Activated naive CD8-positive, alpha-beta T cell treated with anti-CD3 and anti-CD28 coated beads for 36 hours (primary cell): ENCODE measurements at regions not wholly inside any gene's neighbourhood (a gene's known extent, or its start where the extent isn't known, plus 50 kb on each side); places are given as distances from the start of the nearest gene placed in this dataset.

Experiments
- DNase-seq: peaks from one replicate; pipeline ENCODE4 v3.0.0; 2021
- H3K27ac Mint-ChIP-seq: one replicate; pipeline ENCODE4 v1.8.0; 2022; ENCODE audit warnings: mild to moderate bottlenecking, moderate library complexity, mixed read lengths
- H3K27me3 Mint-ChIP-seq: one replicate; pipeline ENCODE4 v1.8.0; 2022; ENCODE audit warnings: mild to moderate bottlenecking, mixed read lengths
- H3K36me3 Mint-ChIP-seq: one replicate; pipeline ENCODE4 v1.8.0; 2021; ENCODE audit warnings: mild to moderate bottlenecking, mixed read lengths
- H3K4me1 Mint-ChIP-seq: one replicate; pipeline ENCODE4 v1.8.0; 2021; ENCODE audit warnings: mixed read lengths
- H3K4me3 Mint-ChIP-seq: one replicate; pipeline ENCODE4 v1.8.0; 2022; ENCODE audit warnings: mild to moderate bottlenecking, moderate library complexity, mixed read lengths
- H3K9me3 Mint-ChIP-seq: one replicate; pipeline ENCODE4 v1.8.0; 2022; ENCODE audit warnings: mixed read lengths

DNA sequence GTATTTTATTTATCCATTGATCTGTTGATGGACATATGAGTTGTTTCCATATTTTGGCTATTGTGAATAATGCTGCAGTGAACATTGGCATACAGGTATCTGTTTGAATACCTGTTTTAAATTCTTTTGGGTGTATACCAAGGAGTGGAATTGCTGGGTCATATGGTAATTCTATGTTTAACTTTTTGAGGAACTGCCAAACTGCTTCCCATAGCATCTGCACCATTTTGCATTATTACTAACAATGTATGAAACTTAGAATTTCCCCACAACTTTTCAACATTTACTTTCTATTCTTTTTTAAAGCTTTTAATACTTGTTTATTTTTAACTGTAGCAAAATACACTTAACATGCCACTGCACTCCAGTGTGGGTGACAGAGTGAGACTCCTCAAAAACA is 57.0 kb upstream of the MSN start:
- Mint-ChIP-seq H3K4me1 (peaks cover 42% of the 10 kb centered on the region), H3K27ac (no peak overlapping the region), H3K9me3 (no peaks in the 10 kb centered on the region), H3K27me3 (no peaks in the 10 kb centered on the region), H3K36me3 (peaks cover 5% of the 10 kb centered on the region), H3K4me3 (no peak overlapping the region)
- DNase-seq: no peak

DNA sequence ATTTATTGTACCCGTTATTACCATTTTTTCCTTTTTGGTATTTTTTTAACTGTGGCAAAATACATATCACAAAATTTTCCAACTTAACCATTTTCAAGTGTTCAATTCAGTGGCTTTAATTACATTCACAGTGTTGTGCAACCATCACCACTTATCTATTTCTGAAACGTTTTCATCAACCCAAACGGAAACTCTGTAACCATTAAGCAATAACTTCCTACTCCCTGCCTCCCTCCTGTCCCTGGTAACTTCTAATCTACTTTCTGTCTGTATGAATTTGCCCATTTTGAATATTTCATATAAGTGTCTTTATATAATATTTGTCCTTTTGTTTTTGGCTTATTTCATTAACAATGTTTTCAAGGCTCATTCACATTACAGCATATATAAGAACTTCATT is 57.4 kb upstream of the MSN start:
- Mint-ChIP-seq H3K27me3 (no peaks in the 10 kb centered on the region), H3K36me3 (peaks cover 7% of the 10 kb centered on the region), H3K27ac (peak overlapping the region; percentile 70), H3K4me3 (no peak overlapping the region), H3K9me3 (peaks cover 2% of the 10 kb centered on the region), H3K4me1 (peaks cover 43% of the 10 kb centered on the region)
- DNase-seq: no peak

DNA sequence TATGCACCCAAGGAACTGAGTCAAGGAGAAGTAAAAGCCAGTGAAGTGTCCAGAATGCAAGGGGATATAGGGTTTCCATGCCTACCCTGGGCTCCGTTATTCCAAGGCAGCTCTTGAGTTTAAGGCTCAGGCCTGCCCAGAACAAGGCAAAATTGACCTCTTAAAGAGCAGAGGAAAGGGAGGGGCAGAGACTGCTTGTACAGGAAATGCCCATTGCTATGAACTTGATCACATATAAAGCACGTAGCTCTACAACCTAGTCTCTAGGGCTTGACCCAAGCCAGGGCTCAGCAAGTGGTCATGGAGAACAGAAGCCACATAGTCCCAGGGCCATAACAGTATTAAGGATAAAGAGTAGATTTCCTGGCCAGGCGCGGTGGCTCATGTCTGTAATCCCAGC is 58.2 kb upstream of the MSN start:
- Mint-ChIP-seq H3K27ac (peak overlapping the region; percentile 72), H3K36me3 (peaks cover 10% of the 10 kb centered on the region)

DNA sequence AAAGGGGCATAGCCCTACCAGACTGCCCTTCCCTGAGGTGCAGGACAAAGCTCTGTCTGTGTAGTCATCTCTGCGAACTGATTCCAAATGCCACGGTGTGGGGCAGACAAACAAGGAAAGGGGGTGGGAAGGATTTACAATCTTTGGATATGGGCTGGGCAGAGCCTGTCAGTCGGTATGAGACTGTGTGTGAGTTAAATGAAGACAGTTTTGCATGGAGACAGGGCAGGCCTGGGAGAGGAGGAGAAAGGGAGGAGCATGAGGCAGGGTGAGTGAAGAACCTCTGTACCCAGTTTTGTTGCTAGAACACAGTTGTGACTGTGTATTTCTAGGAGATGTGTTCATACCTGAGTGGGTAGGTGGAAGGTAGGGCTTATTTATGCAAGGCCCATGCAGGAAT is 59.4 kb upstream of the MSN start:
- H3K36me3 Mint-ChIP-seq: peaks cover 10% of the 10 kb centered on the region
- no peak overlapping the region for H3K4me3 Mint-ChIP-seq
- H3K9me3 Mint-ChIP-seq: peaks cover 5% of the 10 kb centered on the region
- H3K27ac Mint-ChIP-seq: peak overlapping the region; percentile 10
- no peaks in the 10 kb centered on the region for H3K27me3 Mint-ChIP-seq
- H3K4me1 Mint-ChIP-seq: peaks cover 39% of the 10 kb centered on the region
- no peak for DNase-seq

More for the DNA sequence above, 58.2 kb upstream of the MSN start:
- Mint-ChIP-seq H3K4me1 (peaks cover 43% of the 10 kb centered on the region), H3K9me3 (peaks cover 5% of the 10 kb centered on the region), H3K27me3 (no peaks in the 10 kb centered on the region), H3K4me3 (no peak overlapping the region)
- no peak for DNase-seq

DNA sequence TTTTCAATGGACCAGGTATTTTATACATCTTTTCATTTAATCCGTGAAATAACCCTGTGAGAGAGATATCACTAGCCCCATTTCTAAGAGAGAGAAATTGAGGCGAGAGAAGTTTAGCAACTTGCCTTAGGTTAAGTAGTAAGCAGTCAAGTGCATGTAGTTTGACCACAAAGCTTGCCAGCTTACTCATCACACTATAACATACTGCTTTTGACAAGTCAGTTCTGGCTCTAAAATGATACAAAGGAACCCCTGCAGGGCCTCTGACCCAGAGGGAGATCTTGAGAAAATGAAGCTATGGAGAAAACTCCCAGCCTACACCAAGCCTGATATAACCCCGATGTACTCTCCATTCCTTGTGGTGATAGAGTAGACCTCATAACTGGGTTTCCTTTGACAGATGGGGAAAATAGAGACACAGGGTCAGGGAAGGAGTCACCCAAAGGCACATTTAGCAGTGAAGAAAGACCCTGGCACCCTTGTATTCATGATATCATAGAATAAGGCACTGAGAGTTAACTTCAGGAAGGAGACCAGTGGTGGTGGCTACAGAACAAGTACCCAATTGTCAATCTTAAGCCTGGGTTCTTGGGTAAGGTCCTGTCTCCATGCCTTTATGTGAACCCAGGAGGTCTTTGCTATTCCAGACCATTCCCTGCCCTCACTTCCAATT is 60.2 kb upstream of the MSN start:
- Mint-ChIP-seq H3K9me3 (peaks cover 5% of the 10 kb centered on the region), H3K4me1 (peaks cover 44% of the 10 kb centered on the region), H3K36me3 (peaks cover 10% of the 10 kb centered on the region), H3K27me3 (no peaks in the 10 kb centered on the region), H3K4me3 (no peak overlapping the region), H3K27ac (peak overlapping the region; percentile 77)
- DNase-seq: peak; percentile 3

GRCh38 chrX:65602221-65602560 is 65.3 kb upstream of the MSN start:
- Mint-ChIP-seq H3K4me1 (peaks cover 52% of the 10 kb centered on the region), H3K27ac (peak overlapping the region; percentile 93), H3K27me3 (no peaks in the 10 kb centered on the region), H3K9me3 (peaks cover 5% of the 10 kb centered on the region), H3K36me3 (peaks cover 7% of the 10 kb centered on the region), H3K4me3 (no peak overlapping the region)
- no peak for DNase-seq

DNA sequence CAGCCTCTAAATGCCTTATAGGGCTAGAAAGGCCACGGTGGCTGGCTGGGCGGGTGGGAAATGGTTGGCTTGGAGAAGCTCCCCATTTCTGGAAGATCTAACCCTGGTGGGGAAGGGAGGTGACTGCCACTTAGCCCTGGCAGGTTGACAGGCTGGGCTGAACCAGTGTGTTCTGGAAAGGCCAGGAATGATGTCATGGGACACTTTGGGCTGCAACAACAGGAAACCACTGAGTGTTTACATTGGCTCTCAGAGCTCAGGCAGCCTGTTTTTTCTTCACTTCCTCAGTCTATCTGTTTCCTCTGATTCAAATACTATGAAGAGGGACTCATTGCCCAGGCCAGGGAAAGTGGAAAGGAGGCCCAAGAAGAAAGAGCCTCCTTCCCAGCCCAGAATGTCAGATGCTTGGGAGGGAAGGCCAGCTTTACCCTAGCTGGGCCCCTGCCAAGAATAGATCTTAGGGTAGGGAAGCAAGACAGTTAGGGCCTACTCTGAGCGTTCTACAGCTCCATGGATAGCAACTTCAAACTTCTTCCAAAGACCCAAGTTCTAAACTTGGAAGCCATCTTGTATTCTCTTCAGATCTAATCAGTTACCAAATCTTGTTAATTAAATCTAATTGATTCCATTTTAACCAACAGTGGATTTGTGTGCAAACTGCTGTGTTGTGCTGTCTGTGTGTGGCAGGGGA is 65.8 kb upstream of the MSN start:
- Mint-ChIP-seq H3K27ac (peak overlapping the region; percentile 93), H3K36me3 (peaks cover 7% of the 10 kb centered on the region), H3K9me3 (peaks cover 5% of the 10 kb centered on the region), H3K4me1 (peaks cover 50% of the 10 kb centered on the region), H3K27me3 (no peaks in the 10 kb centered on the region), H3K4me3 (no peak overlapping the region)
- peak; percentile 41 for DNase-seq

DNA sequence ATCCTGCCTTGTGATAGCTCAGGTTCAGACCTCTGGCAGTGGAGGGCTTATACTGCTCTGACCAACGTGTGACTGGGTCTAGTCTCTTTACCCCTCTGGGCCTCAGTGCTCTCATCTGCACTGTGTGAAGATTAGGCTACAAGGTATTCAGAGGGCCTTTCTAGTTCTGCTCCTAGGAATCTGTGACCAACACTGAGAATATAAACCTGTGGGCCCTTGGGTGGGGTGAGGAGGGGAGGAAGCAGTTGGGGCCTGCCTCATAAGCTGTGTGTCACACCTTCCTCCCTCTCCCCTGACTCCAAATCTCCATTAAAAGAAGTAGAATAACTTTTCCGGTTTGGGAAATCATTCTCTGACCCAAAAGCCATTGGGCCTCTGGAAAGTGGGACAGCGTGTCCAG is 66.3 kb upstream of the MSN start:
- peaks cover 53% of the 10 kb centered on the region for H3K4me1 Mint-ChIP-seq
- peaks cover 5% of the 10 kb centered on the region for H3K9me3 Mint-ChIP-seq
- no peaks in the 10 kb centered on the region for H3K27me3 Mint-ChIP-seq
- H3K36me3 Mint-ChIP-seq: peaks cover 7% of the 10 kb centered on the region
- peak overlapping the region; percentile 37 for H3K4me3 Mint-ChIP-seq
- peak overlapping the region; percentile 93 for H3K27ac Mint-ChIP-seq
- DNase-seq: peak; percentile 10

GRCh38 chrX:65600106-65600505 is 65.5 kb upstream of the LAS1L start:
- Mint-ChIP-seq H3K4me1 (peaks cover 55% of the 10 kb centered on the region), H3K36me3 (peaks cover 3% of the 10 kb centered on the region), H3K4me3 (peak overlapping the region; percentile 52), H3K27me3 (no peaks in the 10 kb centered on the region), H3K9me3 (peaks cover 3% of the 10 kb centered on the region), H3K27ac (peak overlapping the region; percentile 79)
- no peak for DNase-seq

DNA sequence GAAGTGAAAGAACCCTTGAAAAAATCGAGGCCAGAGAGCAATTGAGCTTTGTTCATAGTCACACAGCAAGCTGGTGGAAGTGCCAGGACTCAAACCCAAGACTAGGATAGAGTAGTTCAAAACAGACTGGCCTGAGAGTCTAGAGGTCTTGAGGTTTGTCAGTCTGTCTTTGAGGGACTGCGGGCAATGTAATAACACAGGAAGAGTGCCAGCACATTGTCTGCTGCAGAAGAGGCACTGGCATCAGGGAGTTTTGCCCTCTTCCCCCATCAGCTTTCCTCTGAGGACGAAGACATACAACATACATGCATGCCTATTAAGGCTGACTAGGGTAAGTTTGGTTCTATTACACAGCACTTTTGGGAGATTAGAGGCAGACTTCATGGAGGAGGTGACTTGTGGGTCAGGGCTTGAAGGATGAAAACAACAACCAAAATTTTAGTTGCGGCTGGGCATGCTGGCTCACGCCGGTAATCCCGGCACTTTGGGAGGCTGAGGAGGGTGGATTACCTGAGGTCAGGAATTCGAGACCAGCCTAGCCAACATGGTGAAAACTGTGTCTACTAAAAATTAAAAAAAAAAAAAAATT is 64.1 kb upstream of the LAS1L start:
- H3K9me3 Mint-ChIP-seq: no peaks in the 10 kb centered on the region
- no peaks in the 10 kb centered on the region for H3K36me3 Mint-ChIP-seq
- H3K4me3 Mint-ChIP-seq: peak overlapping the region; percentile 79
- no peaks in the 10 kb centered on the region for H3K27me3 Mint-ChIP-seq
- peak overlapping the region; percentile 94 for H3K27ac Mint-ChIP-seq
- DNase-seq: no peak
- H3K4me1 Mint-ChIP-seq: peaks cover 65% of the 10 kb centered on the region

GRCh38 chrX:65596270-65597034 is 61.9 kb upstream of the LAS1L start:
- H3K9me3 Mint-ChIP-seq: no peaks in the 10 kb centered on the region
- peak overlapping the region; percentile 61 for H3K4me3 Mint-ChIP-seq
- H3K36me3 Mint-ChIP-seq: no peaks in the 10 kb centered on the region
- H3K4me1 Mint-ChIP-seq: peaks cover 52% of the 10 kb centered on the region
- DNase-seq: peak; percentile 51
- H3K27me3 Mint-ChIP-seq: no peaks in the 10 kb centered on the region
- H3K27ac Mint-ChIP-seq: peak overlapping the region; percentile 91

DNA sequence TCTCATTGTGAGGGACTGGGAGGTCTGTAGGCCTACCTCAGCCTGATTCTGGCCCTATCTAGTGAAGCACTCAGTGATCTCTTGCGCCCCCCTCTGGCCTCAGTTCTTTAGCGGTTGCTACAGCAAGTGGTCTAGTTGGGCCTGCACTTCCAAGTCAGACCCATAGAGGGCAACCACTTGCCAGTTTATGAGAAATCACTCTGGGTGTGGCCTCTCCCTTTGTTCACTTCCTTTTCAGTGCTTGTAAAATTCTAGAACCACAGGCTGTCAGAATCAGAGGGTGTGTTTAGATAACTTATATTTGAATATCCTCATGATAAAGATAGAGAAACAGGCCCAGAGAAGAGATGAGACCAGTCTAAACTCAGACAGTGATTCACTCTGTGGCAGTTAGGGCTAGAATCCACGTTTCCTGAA is 60.9 kb upstream of the LAS1L start:
- Mint-ChIP-seq H3K4me3 (peak overlapping the region; percentile 61), H3K27ac (peak overlapping the region; percentile 91), H3K9me3 (no peaks in the 10 kb centered on the region), H3K36me3 (no peaks in the 10 kb centered on the region), H3K4me1 (peaks cover 43% of the 10 kb centered on the region), H3K27me3 (no peaks in the 10 kb centered on the region)
- DNase-seq: peak; percentile 85

DNA sequence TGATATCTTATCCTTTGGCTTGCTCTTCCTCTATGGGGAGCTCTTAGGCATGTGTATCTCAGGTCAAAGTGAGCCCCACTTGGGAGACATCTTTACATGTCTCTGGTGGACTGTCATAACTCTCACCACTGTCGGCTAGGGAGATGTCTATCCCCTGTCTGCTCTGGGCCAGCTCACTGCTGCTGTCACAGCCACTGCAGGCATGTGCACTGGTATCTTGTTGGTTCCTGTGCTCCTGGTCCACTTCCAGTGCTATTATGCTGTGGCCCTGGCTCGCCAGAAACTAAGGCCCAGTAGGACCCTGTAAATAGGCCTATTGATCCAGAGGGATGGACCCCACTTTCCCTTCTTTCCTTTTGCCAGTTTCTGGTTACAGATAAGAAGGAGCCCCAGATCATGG is 56.6 kb upstream of the LAS1L start:
- no peaks in the 10 kb centered on the region for H3K36me3 Mint-ChIP-seq
- no peak overlapping the region for H3K4me3 Mint-ChIP-seq
- no peaks in the 10 kb centered on the region for H3K9me3 Mint-ChIP-seq
- H3K27ac Mint-ChIP-seq: no peak overlapping the region
- DNase-seq: no peak
- peaks cover 15% of the 10 kb centered on the region for H3K4me1 Mint-ChIP-seq
- no peaks in the 10 kb centered on the region for H3K27me3 Mint-ChIP-seq

- no peak for DNase-seq
- no peaks in the 10 kb centered on the region for H3K36me3 Mint-ChIP-seq
- H3K9me3 Mint-ChIP-seq: no peaks in the 10 kb centered on the region
- H3K4me3 Mint-ChIP-seq: no peak overlapping the region
- H3K27me3 Mint-ChIP-seq: no peaks in the 10 kb centered on the region
- peaks cover 7% of the 10 kb centered on the region for H3K4me1 Mint-ChIP-seq
- no peak overlapping the region for H3K27ac Mint-ChIP-seq
Observed at GRCh38 chrX:65589304-65589703, 54.7 kb upstream of the LAS1L start.

- Mint-ChIP-seq H3K9me3 (no peaks in the 10 kb centered on the region), H3K27ac (no peak overlapping the region), H3K4me3 (no peak overlapping the region), H3K36me3 (no peaks in the 10 kb centered on the region), H3K4me1 (peaks cover 2% of the 10 kb centered on the region), H3K27me3 (no peaks in the 10 kb centered on the region)
- no peak for DNase-seq
Observed at GRCh38 chrX:65588795-65589194, 54.2 kb upstream of the LAS1L start.
